Fibroblast of lung (primary cell): ENCODE measurements at regions not wholly inside any gene's neighbourhood (a gene's known extent, or its start where the extent isn't known, plus 50 kb on each side); places are given as distances from the start of the nearest gene placed in this dataset.
A peak's percentile ranks its signal among the peaks of the same experiment; 100 is the strongest.

ENCODE experiments used
- DNase-seq, 2 donors: peaks; one replicate each; pipeline versions ENCODE4 v3.0.0 to v3.0.0-alpha.2; 2010; ENCODE audit warnings: low read depth in 2 of 2
- H2AFZ ChIP-seq: 2 replicates; pipeline ENCODE4 v1.5.1; 2012; ENCODE audit warnings: low read length, control low read depth, inconsistent platforms
- H3K27ac ChIP-seq: 2 replicates; pipeline ENCODE4 v1.5.1; 2011; ENCODE audit warnings: low read length, control low read depth; ENCODE audit not compliant: insufficient read depth
- H3K27me3 ChIP-seq: 2 replicates; pipeline ENCODE4 v1.5.1; 2011; ENCODE audit warnings: mild to moderate bottlenecking, low read length; ENCODE audit not compliant: control insufficient read depth, insufficient read depth
- H3K36me3 ChIP-seq: 2 replicates; pipeline ENCODE4 v1.5.1; 2011; ENCODE audit warnings: low read length; ENCODE audit not compliant: control insufficient read depth, insufficient read depth
- H3K4me1 ChIP-seq: 2 replicates; pipeline ENCODE4 v1.5.1; 2011; ENCODE audit warnings: low read length; ENCODE audit not compliant: control insufficient read depth, insufficient read depth; ENCODE audit errors: extremely low read depth
- H3K4me2 ChIP-seq: 2 replicates; pipeline ENCODE4 v1.5.1; 2011; ENCODE audit warnings: low read length, control low read depth; ENCODE audit not compliant: insufficient read depth; ENCODE audit errors: extremely low read depth
- H3K4me3 ChIP-seq, 4 experiments: fragments of 200-600 bp in 1 of 4; sonication (generic) in 1 of 4; replicated peaks in 1 of 4; 2 replicates each; pipeline ENCODE4 v1.5.1; 2011 to 2016; ENCODE audit warnings: low read length in 4 of 4, low read depth in 3 of 4, mild to moderate bottlenecking in 3 of 4, control low read depth in 2 of 4, inconsistent platforms in 1 of 4, mixed read lengths in 1 of 4; ENCODE audit not compliant: insufficient read depth in 1 of 4; ENCODE audit errors: control extremely low read depth in 1 of 4
- H3K79me2 ChIP-seq: 2 replicates; pipeline ENCODE4 v1.5.1; 2012; ENCODE audit warnings: mild to moderate bottlenecking, low read length, inconsistent platforms; ENCODE audit not compliant: control insufficient read depth, insufficient read depth
- H3K9ac ChIP-seq: 2 replicates; pipeline ENCODE4 v1.5.1; 2011; ENCODE audit warnings: mild to moderate bottlenecking, low read length, control low read depth; ENCODE audit not compliant: insufficient read depth
- H3K9me3 ChIP-seq: 2 replicates; pipeline ENCODE4 v1.5.1; 2012; ENCODE audit warnings: low read depth, low read length; ENCODE audit not compliant: control insufficient read depth, insufficient read depth
- H4K20me1 ChIP-seq: 2 replicates; pipeline ENCODE4 v1.5.1; 2011; ENCODE audit warnings: low read length; ENCODE audit not compliant: control insufficient read depth, insufficient read depth; ENCODE audit errors: extremely low read depth
- EZH2 ChIP-seq: IDR thresholded peaks from 2 replicates; pipeline ENCODE4 v1.5.1; 2012; ENCODE audit warnings: low read length, control low read depth, mild to moderate bottlenecking; ENCODE audit errors: missing control alignments
- TF ChIP-seq, protein P1 (sequence below), 2 donors: IDR thresholded peaks in 1 of 2; conservative IDR thresholded peaks in 1 of 2; 1 replicate in 1 of 2; 2 replicates in 1 of 2; pipeline ENCODE4 v1.5.1; 2011 to 2012; ENCODE audit warnings: low read length in 2 of 2, control low read depth in 1 of 2, inconsistent platforms in 1 of 2, low read depth in 1 of 2, mild to moderate bottlenecking in 1 of 2

DNA sequence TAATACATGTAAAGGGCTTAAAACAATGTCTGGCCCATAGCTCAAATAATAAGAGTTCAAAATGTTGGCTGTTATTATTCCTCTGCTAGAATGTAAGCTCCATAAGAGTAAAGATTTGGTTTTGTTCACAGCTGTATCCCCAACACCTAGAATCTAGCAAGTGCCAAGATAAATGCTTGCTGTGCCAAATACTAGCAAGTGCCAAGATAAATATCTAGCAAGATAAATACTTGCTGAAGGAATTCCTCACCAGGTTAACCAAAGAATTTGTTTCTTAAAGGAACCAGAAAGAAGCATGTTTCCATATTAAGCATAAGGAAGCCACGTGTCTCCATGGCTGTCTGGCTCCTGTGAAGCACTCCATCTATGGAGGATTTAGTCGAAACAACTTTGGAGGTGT is 235.2 kb upstream of the SP4 start:
- peak in 1 of 2 donors; percentile 16 for DNase-seq
- Histone ChIP-seq H3K9me3 (no peaks in the 10 kb centered on the region), H4K20me1 (no peaks in the 10 kb centered on the region)

DNA sequence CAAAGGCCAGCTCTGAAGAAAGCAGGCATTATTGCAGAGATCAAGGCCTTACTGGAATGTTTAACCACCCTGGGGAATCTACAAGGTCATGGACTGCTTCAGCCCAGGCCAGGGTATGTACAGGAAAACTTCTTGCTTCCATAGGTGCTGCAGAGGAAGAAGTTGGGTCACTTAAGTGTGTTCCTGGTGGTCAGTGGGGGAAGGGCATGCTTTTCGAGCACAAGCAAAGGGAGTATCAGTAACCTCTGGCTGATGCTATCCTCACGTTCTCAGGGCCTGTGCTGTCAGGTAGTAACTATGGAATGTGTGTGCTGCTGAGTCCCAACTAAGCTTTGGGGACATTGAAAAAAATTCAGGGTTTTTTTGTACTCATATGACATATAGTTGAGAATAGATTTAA is 234.0 kb upstream of the SP4 start:
- Histone ChIP-seq H3K4me2 (no peak overlapping the region), H3K79me2 (no peaks in the 10 kb centered on the region), H4K20me1 (no peaks in the 10 kb centered on the region), H3K9ac (no peak overlapping the region), H3K27ac (no peak overlapping the region), H3K4me3 (no peak overlapping the region), H3K27me3 (no peaks in the 10 kb centered on the region), H2AFZ (no peak overlapping the region), H3K4me1 (no peaks in the 10 kb centered on the region), H3K36me3 (no peaks in the 10 kb centered on the region), H3K9me3 (no peaks in the 10 kb centered on the region)
- TF ChIP-seq, protein P1, sequence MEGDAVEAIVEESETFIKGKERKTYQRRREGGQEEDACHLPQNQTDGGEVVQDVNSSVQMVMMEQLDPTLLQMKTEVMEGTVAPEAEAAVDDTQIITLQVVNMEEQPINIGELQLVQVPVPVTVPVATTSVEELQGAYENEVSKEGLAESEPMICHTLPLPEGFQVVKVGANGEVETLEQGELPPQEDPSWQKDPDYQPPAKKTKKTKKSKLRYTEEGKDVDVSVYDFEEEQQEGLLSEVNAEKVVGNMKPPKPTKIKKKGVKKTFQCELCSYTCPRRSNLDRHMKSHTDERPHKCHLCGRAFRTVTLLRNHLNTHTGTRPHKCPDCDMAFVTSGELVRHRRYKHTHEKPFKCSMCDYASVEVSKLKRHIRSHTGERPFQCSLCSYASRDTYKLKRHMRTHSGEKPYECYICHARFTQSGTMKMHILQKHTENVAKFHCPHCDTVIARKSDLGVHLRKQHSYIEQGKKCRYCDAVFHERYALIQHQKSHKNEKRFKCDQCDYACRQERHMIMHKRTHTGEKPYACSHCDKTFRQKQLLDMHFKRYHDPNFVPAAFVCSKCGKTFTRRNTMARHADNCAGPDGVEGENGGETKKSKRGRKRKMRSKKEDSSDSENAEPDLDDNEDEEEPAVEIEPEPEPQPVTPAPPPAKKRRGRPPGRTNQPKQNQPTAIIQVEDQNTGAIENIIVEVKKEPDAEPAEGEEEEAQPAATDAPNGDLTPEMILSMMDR (conservative IDR thresholded peaks at IDR 0.05 in 1 of 2, IDR thresholded peaks at IDR 0.05 in 1 of 2; ENCODE audit: low read depth in 1 of 2, low read length in 2 of 2) = no peak
- TF ChIP-seq EZH2 = no peak
- DNase-seq = no peak

More for the DNA sequence above, 235.2 kb upstream of the SP4 start:
- H3K27ac ChIP-seq = no peak overlapping the region
- H3K79me2 ChIP-seq = no peaks in the 10 kb centered on the region
- TF ChIP-seq, protein P1 (conservative IDR thresholded peaks at IDR 0.05 in 1 of 2, IDR thresholded peaks at IDR 0.05 in 1 of 2; ENCODE audit: low read depth in 1 of 2, low read length in 2 of 2) = no peak
- no peak for TF ChIP-seq EZH2
- no peaks in the 10 kb centered on the region for H3K4me1 ChIP-seq
- H3K36me3 ChIP-seq = no peaks in the 10 kb centered on the region
- no peak overlapping the region for H3K9ac ChIP-seq
- no peak overlapping the region for H3K4me3 ChIP-seq
- H3K4me2 ChIP-seq = no peak overlapping the region
- H3K27me3 ChIP-seq = no peaks in the 10 kb centered on the region
- no peak overlapping the region for H2AFZ ChIP-seq

DNA sequence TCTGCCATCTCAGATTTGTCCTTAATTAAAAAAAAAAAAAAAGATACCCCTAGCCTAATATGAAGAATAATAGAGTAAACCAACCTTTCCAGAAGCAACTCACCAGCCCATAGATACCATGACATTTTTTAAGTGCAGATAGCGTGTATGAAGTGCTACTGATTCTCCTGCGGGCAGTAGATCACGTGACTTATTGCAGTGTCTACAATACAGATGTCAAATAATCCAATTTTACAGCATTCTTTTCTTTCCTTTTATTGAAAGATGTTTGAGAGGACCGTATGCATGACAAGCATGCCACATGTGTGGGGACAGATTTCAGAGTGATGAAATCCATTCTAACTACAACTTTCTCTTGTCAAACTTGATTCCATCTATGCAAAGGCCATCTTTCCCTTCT is 232.9 kb upstream of the SP4 start:
- no peaks in the 10 kb centered on the region for H3K79me2 ChIP-seq

More for the DNA sequence above, 232.9 kb upstream of the SP4 start:
- Histone ChIP-seq H3K36me3 (no peaks in the 10 kb centered on the region), H3K27ac (no peak overlapping the region), H3K4me3 (no peak overlapping the region), H3K9me3 (no peaks in the 10 kb centered on the region), H4K20me1 (no peaks in the 10 kb centered on the region), H2AFZ (no peak overlapping the region), H3K4me1 (no peaks in the 10 kb centered on the region), H3K4me2 (no peak overlapping the region), H3K9ac (no peak overlapping the region), H3K27me3 (no peaks in the 10 kb centered on the region)
- DNase-seq = no peak
- TF ChIP-seq, protein P1 (conservative IDR thresholded peaks at IDR 0.05 in 1 of 2, IDR thresholded peaks at IDR 0.05 in 1 of 2; ENCODE audit: low read depth in 1 of 2, low read length in 2 of 2) = no peak
- TF ChIP-seq EZH2 = no peak
